MM.1S (cell line): ENCODE measurements at regions not wholly inside any gene's neighbourhood (a gene's known extent, or its start where the extent isn't known, plus 50 kb on each side); places are given as distances from the start of the nearest gene placed in this dataset.

Experiments used
- DNase-seq: peaks from one replicate; pipeline ENCODE4 v3.0.0-alpha.2; 2015
- H2AFZ ChIP-seq: fragments of 300-600 bp; sonication (generic); 2 replicates; pipeline ENCODE4 v1.6.0; 2016; ENCODE audit warnings: antibody characterized with exemption, low read length
- H3F3A ChIP-seq: fragments of 300-600 bp; sonication (generic); 2 replicates; pipeline ENCODE4 v1.6.1; 2016; ENCODE audit warnings: mild to moderate bottlenecking, antibody characterized with exemption, low read length, moderate library complexity, mixed read lengths; ENCODE audit not compliant: insufficient read depth
- H3K27ac ChIP-seq: fragments of 300-600 bp; sonication (generic); 2 replicates; pipeline ENCODE4 v1.5.1; 2016; ENCODE audit warnings: mild to moderate bottlenecking, low read length
- H3K27me3 ChIP-seq: fragments of 300-600 bp; sonication (generic); replicated peaks from 2 replicates; pipeline ENCODE4 v1.6.0; 2016; ENCODE audit warnings: low read length; ENCODE audit not compliant: insufficient read depth
- H3K36me3 ChIP-seq: fragments of 300-600 bp; sonication (generic); replicated peaks from 2 replicates; pipeline ENCODE4 v1.6.1; 2016; ENCODE audit warnings: mild to moderate bottlenecking, low read length, mixed read lengths; ENCODE audit not compliant: insufficient read depth
- H3K4me1 ChIP-seq: fragments of 300-600 bp; sonication (generic); 2 replicates; pipeline ENCODE4 v1.6.1; 2016; ENCODE audit warnings: low read length, mixed read lengths
- H3K4me2 ChIP-seq: fragments of 300-600 bp; sonication (generic); 2 replicates; pipeline ENCODE4 v1.6.0; 2016; ENCODE audit warnings: low read depth, low read length
- H3K4me3 ChIP-seq: fragments of 300-600 bp; sonication (generic); 2 replicates; pipeline ENCODE4 v1.5.1; 2016; ENCODE audit warnings: low read length, mixed read lengths
- H3K79me2 ChIP-seq: fragments of 300-600 bp; sonication (generic); 2 replicates; pipeline ENCODE4 v1.6.1; 2016; ENCODE audit warnings: mixed run types, low read length, mixed read lengths
- H3K9ac ChIP-seq: fragments of 300-600 bp; sonication (generic); 2 replicates; pipeline ENCODE4 v1.6.1; 2016; ENCODE audit warnings: low read length, mixed read lengths
- H3K9me2 ChIP-seq: fragments of 300-600 bp; sonication (generic); replicated peaks from 2 replicates; pipeline ENCODE4 v1.6.1; 2016; ENCODE audit warnings: mild to moderate bottlenecking, low read length, mixed read lengths; ENCODE audit not compliant: insufficient read depth
- H3K9me3 ChIP-seq: fragments of 300-600 bp; sonication (generic); replicated peaks from 2 replicates; pipeline ENCODE4 v1.6.1; 2016; ENCODE audit warnings: mild to moderate bottlenecking, low read length, mixed read lengths; ENCODE audit not compliant: insufficient read depth
- H4K20me1 ChIP-seq: fragments of 300-600 bp; sonication (generic); 2 replicates; pipeline ENCODE4 v1.6.1; 2016; ENCODE audit warnings: mild to moderate bottlenecking, low read length, moderate library complexity, mixed read lengths; ENCODE audit not compliant: insufficient read depth
- EZH2 ChIP-seq: fragments of 300-600 bp; sonication (generic); optimal IDR thresholded peaks from 2 replicates; pipeline ENCODE3; 2017; ENCODE audit warnings: low read depth, mild to moderate bottlenecking, antibody characterized with exemption, low read length, mixed read lengths
- EZH2phosphoT487 ChIP-seq: fragments of 300-600 bp; sonication (generic); IDR thresholded peaks from 2 replicates; pipeline ENCODE4 v1.6.1; 2018; ENCODE audit warnings: antibody characterized with exemption, low read length
- TF ChIP-seq, protein P1 (sequence below): fragments of 300-600 bp; sonication (generic); IDR thresholded peaks from 2 replicates; pipeline ENCODE4 v1.5.1; 2016; ENCODE audit warnings: antibody characterized with exemption, low read length, mixed read lengths

DNA sequence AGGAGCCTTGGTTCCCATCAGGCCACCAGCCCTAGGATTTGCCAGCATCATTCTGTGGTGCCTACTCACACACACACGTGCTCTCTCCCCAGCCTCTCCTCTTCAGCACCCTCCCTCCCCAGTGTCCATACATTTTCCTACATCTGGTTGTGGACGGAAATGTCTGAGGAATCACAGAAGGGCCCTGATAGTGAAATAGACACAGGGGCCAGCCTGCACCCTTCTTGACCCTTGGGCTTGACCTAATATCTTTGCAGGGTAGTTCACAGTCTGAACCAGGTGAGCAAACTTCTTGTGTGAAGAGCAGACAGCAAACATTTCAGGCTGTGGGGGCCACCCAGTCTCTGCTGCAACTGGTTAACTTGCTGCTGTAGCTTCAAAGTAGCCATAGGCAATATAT is 108.5 kb upstream of the NXT1 start:
- Histone ChIP-seq H3K9me3 (no peaks in the 10 kb centered on the region), H3K4me3 (no peak overlapping the region), H3K9me2 (no peaks in the 10 kb centered on the region), H3K4me2 (no peak overlapping the region), H4K20me1 (no peaks in the 10 kb centered on the region), H3K36me3 (no peaks in the 10 kb centered on the region), H3K27me3 (no peaks in the 10 kb centered on the region), H3K79me2 (no peaks in the 10 kb centered on the region), H3K4me1 (no peaks in the 10 kb centered on the region), H3K27ac (no peak overlapping the region), H2AFZ (no peak overlapping the region), H3K9ac (no peak overlapping the region), H3F3A (no peaks in the 10 kb centered on the region)
- no peak for TF ChIP-seq EZH2
- no peak for TF ChIP-seq EZH2phosphoT487
- TF ChIP-seq, protein P1, sequence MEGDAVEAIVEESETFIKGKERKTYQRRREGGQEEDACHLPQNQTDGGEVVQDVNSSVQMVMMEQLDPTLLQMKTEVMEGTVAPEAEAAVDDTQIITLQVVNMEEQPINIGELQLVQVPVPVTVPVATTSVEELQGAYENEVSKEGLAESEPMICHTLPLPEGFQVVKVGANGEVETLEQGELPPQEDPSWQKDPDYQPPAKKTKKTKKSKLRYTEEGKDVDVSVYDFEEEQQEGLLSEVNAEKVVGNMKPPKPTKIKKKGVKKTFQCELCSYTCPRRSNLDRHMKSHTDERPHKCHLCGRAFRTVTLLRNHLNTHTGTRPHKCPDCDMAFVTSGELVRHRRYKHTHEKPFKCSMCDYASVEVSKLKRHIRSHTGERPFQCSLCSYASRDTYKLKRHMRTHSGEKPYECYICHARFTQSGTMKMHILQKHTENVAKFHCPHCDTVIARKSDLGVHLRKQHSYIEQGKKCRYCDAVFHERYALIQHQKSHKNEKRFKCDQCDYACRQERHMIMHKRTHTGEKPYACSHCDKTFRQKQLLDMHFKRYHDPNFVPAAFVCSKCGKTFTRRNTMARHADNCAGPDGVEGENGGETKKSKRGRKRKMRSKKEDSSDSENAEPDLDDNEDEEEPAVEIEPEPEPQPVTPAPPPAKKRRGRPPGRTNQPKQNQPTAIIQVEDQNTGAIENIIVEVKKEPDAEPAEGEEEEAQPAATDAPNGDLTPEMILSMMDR = no peak
- DNase-seq = no peak

DNA sequence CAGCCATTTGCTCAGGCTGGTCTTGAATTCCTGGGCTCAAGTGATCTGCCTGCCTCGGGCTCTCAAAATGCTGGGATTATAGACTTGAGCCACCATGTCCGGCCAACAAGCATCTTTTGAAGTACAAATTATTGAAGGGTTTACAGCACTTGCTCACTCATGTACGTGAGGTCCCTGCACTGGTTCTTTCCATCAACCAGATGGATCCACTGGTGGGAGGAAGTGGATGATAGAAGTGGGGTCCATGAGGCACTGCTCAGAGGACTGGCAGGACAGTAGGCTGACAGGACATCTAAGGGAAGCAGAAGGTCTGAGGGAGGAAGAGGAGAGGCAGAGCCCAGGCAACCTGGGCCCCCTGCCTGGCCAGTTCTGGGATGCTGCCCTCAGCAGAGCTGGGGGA is 109.2 kb upstream of the NXT1 start:
- H4K20me1 ChIP-seq = no peaks in the 10 kb centered on the region
- no peaks in the 10 kb centered on the region for H3K79me2 ChIP-seq
- no peaks in the 10 kb centered on the region for H3K36me3 ChIP-seq
- H2AFZ ChIP-seq = no peak overlapping the region
- H3K4me2 ChIP-seq = no peak overlapping the region
- DNase-seq = no peak
- H3K27ac ChIP-seq = no peak overlapping the region
- H3K9ac ChIP-seq = no peak overlapping the region
- H3K4me1 ChIP-seq = no peaks in the 10 kb centered on the region
- no peaks in the 10 kb centered on the region for H3K9me2 ChIP-seq
- no peak overlapping the region for H3K4me3 ChIP-seq
- no peaks in the 10 kb centered on the region for H3K27me3 ChIP-seq
- no peaks in the 10 kb centered on the region for H3K9me3 ChIP-seq
- no peaks in the 10 kb centered on the region for H3F3A ChIP-seq
- TF ChIP-seq EZH2phosphoT487 = no peak

DNA sequence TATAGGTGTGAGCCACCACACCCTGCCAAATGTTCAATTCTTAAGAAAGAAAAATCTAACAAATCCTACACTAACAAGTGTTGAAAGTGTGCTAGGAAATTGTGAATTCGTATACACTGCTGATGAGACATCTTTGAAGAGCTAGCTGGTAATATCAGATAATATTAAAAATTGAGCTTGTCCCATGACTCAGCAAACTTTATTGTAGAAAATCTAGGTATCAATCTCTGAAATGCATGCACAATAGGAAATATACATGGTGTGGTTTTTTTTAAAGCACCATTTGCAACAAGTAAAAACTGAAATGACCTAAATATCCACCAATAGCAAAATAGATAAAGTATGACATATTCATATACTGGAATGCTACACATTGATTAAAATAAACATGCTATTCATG is 110.1 kb upstream of the NXT1 start:
- Histone ChIP-seq H3K9me3 (no peaks in the 10 kb centered on the region), H3K4me1 (no peaks in the 10 kb centered on the region), H4K20me1 (no peaks in the 10 kb centered on the region), H3K27ac (no peak overlapping the region), H3K4me3 (no peak overlapping the region), H3K27me3 (no peaks in the 10 kb centered on the region), H3K9me2 (no peaks in the 10 kb centered on the region), H3K36me3 (no peaks in the 10 kb centered on the region), H2AFZ (no peak overlapping the region), H3K4me2 (no peak overlapping the region), H3K9ac (no peak overlapping the region), H3K79me2 (no peaks in the 10 kb centered on the region), H3F3A (no peaks in the 10 kb centered on the region)
- no peak for DNase-seq
- TF ChIP-seq EZH2phosphoT487 = no peak
- TF ChIP-seq, protein P1 = no peak
- TF ChIP-seq EZH2 = no peak

DNA sequence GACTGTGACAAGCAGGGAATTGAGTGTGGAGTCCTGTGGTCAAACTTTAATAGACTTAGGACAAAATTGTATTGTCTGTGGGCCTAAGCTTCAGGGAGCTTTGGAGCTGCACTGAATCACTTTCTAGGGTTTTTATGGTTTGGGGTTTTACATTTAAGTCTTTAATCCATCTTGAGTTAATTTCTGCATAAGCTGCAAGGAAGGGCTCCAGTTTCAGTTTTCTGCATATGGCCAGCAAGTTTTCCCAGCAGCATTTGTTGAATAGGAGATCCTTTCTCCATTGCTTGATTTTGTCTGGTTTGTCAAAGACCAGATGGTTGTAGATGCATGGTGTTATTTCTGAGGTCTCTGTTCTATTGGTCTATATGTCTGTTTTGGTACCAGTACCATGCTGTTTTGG is 113.4 kb upstream of the NXT1 start:
- no peak overlapping the region for H2AFZ ChIP-seq
- no peak overlapping the region for H3K27ac ChIP-seq
- H4K20me1 ChIP-seq = no peaks in the 10 kb centered on the region
- no peaks in the 10 kb centered on the region for H3F3A ChIP-seq
- H3K9me2 ChIP-seq = no peaks in the 10 kb centered on the region
- H3K4me1 ChIP-seq = no peaks in the 10 kb centered on the region
- no peak overlapping the region for H3K9ac ChIP-seq
- H3K4me2 ChIP-seq = no peak overlapping the region
- H3K36me3 ChIP-seq = no peaks in the 10 kb centered on the region
- H3K9me3 ChIP-seq = no peaks in the 10 kb centered on the region
- H3K4me3 ChIP-seq = no peak overlapping the region
- H3K79me2 ChIP-seq = no peaks in the 10 kb centered on the region
- DNase-seq = no peak
- TF ChIP-seq EZH2phosphoT487 = no peak
- TF ChIP-seq, protein P1 = no peak
- no peak for TF ChIP-seq EZH2
- H3K27me3 ChIP-seq = no peaks in the 10 kb centered on the region
